ENCODE measurements at regions not wholly inside any gene's neighbourhood (a gene's known extent, or its start where the extent isn't known, plus 50 kb on each side); places are given as distances from the start of the nearest gene placed in this dataset.

GRCh38 chr5:6308683-6309082 is 69.7 kb downstream of the MED10 start:
- TF ChIP-seq EZH2 (IDR thresholded peaks at IDR 0.05; ENCODE audit: borderline replicate concordance, insufficient read depth, low read length, poor library complexity, severe bottlenecking) (no peak), TAF1 (IDR thresholded peaks at IDR 0.05; ENCODE audit: low read depth) (no peak), REST (IDR thresholded peaks at IDR 0.05; ENCODE audit: borderline replicate concordance) (no peak), POLR2AphosphoS5 (IDR thresholded peaks at IDR 0.05) (no peak), MXI1 (conservative IDR thresholded peaks at IDR 0.05; ENCODE audit: poor library complexity, severe bottlenecking) (no peak), SMC3 (conservative IDR thresholded peaks at IDR 0.05; ENCODE audit: poor library complexity) (no peak), RAD21 (conservative IDR thresholded peaks at IDR 0.05) (no peak), EP300 (conservative IDR thresholded peaks at IDR 0.05; ENCODE audit: poor library complexity, severe bottlenecking) (no peak), CTCF (IDR thresholded peaks at IDR 0.05; ENCODE audit: poor library complexity, severe bottlenecking) (no peak)
- no peaks in the 10 kb centered on the region for H4K20me1 ChIP-seq (ENCODE audit: insufficient read depth)
- H3F3A ChIP-seq (ENCODE audit: insufficient read depth, low read length, poor library complexity, severe bottlenecking): no peaks in the 10 kb centered on the region
- H3K4me2 ChIP-seq (ENCODE audit: low read length): no peak overlapping the region
- H3K79me2 ChIP-seq (replicated peaks; ENCODE audit: insufficient read depth, low read length): no peaks in the 10 kb centered on the region
- no peaks in the 10 kb centered on the region for H3K36me3 ChIP-seq (ENCODE audit: insufficient read depth, low read length)
- H3K4me3 ChIP-seq (ENCODE audit: low read length): no peak overlapping the region
- H3K9me2 ChIP-seq (ENCODE audit: insufficient read depth, low read length): no peaks in the 10 kb centered on the region
- H2AFZ ChIP-seq (ENCODE audit: low read depth, low read length): no peak overlapping the region
- H3K27me3 ChIP-seq (ENCODE audit: insufficient read depth, low read depth, low read length): peaks cover 5% of the 10 kb centered on the region
- no peak overlapping the region for H3K9ac ChIP-seq (ENCODE audit: low read length)
- H3K27ac ChIP-seq (ENCODE audit: low read length): no peak overlapping the region
- H3K9me3 ChIP-seq (ENCODE audit: low read length): no peaks in the 10 kb centered on the region

GRCh38 chr5:6307304-6307703 is 71.0 kb downstream of the MED10 start:
- Histone ChIP-seq H4K20me1 (ENCODE audit: insufficient read depth) (no peaks in the 10 kb centered on the region), H3K27ac (ENCODE audit: low read length) (no peak overlapping the region), H3K27me3 (ENCODE audit: insufficient read depth, low read depth, low read length) (peaks cover 5% of the 10 kb centered on the region), H3K9me3 (ENCODE audit: low read length) (no peaks in the 10 kb centered on the region), H3K4me2 (ENCODE audit: low read length) (no peak overlapping the region), H3K4me3 (ENCODE audit: low read length) (no peak overlapping the region), H2AFZ (ENCODE audit: low read depth, low read length) (no peak overlapping the region), H3K36me3 (ENCODE audit: insufficient read depth, low read length) (no peaks in the 10 kb centered on the region), H3K9ac (ENCODE audit: low read length) (no peak overlapping the region), H3K79me2 (replicated peaks; ENCODE audit: insufficient read depth, low read length) (no peaks in the 10 kb centered on the region), H3F3A (ENCODE audit: insufficient read depth, low read length, poor library complexity, severe bottlenecking) (no peaks in the 10 kb centered on the region), H3K9me2 (ENCODE audit: insufficient read depth, low read length) (no peaks in the 10 kb centered on the region)
- no peak for TF ChIP-seq MXI1 (conservative IDR thresholded peaks at IDR 0.05; ENCODE audit: poor library complexity, severe bottlenecking)
- no peak for TF ChIP-seq SMC3 (conservative IDR thresholded peaks at IDR 0.05; ENCODE audit: poor library complexity)
- no peak for TF ChIP-seq CTCF (IDR thresholded peaks at IDR 0.05; ENCODE audit: poor library complexity, severe bottlenecking)
- TF ChIP-seq TAF1 (IDR thresholded peaks at IDR 0.05; ENCODE audit: low read depth): no peak
- no peak for TF ChIP-seq EP300 (conservative IDR thresholded peaks at IDR 0.05; ENCODE audit: poor library complexity, severe bottlenecking)
- no peak for TF ChIP-seq POLR2AphosphoS5 (IDR thresholded peaks at IDR 0.05)
- no peak for TF ChIP-seq EZH2 (IDR thresholded peaks at IDR 0.05; ENCODE audit: borderline replicate concordance, insufficient read depth, low read length, poor library complexity, severe bottlenecking)
- TF ChIP-seq RAD21 (conservative IDR thresholded peaks at IDR 0.05): no peak
- TF ChIP-seq REST (IDR thresholded peaks at IDR 0.05; ENCODE audit: borderline replicate concordance): no peak

All from neural cell (in vitro differentiated cells).